Endothelial cell of umbilical vein (primary cell): ENCODE measurements at regions not wholly inside any gene's neighbourhood (a gene's known extent, or its start where the extent isn't known, plus 50 kb on each side); places are given as distances from the start of the nearest gene placed in this dataset.

ENCODE experiments used
- BruUV-seq: library from RNA; stranded (reverse); fragments of 400-500 nt; replicated peaks from 2 replicates; lab custom pipeline; 2021; lab: Mats Ljungman, UMichigan
- CTCF ChIA-PET: fragments of 300-600, 350-600 bp; sonication (Branson Sonifier 250); formaldehyde crosslinking; loops from one replicate; lab custom pipeline; 2021; ENCODE audit warnings: antibody characterized with exemption, inconsistent platforms; lab: Charles Lee
- POLR2A ChIA-PET: fragments of 300-600, 350-600 bp; sonication (Branson Sonifier 250); formaldehyde crosslinking; loops from one replicate; lab custom pipeline; 2021; ENCODE audit warnings: antibody characterized with exemption, inconsistent platforms; lab: Charles Lee
- DNase-seq: peaks from one replicate; pipeline ENCODE4 v3.0.0-alpha.2; 2011; ENCODE audit warnings: low read depth, low spot score
- FAIRE-seq: peaks from 2 replicates; lab custom pipeline; 2011; peaks lifted over from hg19 to GRCh38; lab: Jason Lieb, UNC
- H2AFZ ChIP-seq: 2 replicates; pipeline ENCODE4 v1.6.0; 2012; ENCODE audit warnings: low read depth, low read length, control low read depth, inconsistent platforms
- H3K27ac ChIP-seq: 2 replicates; pipeline ENCODE4 v1.5.1; 2011; ENCODE audit warnings: low read depth, mild to moderate bottlenecking, control low read depth, low read length, moderate library complexity; ENCODE audit not compliant: insufficient read depth
- H3K27me3 ChIP-seq, 2 experiments: 2 replicates each; pipeline versions ENCODE4 v1.6.0 to v1.6.1; 2011; ENCODE audit warnings: low read length in 2 of 2, mixed read lengths in 1 of 2; ENCODE audit not compliant: control insufficient read depth in 2 of 2, insufficient read depth in 2 of 2
- H3K36me3 ChIP-seq, 2 experiments: 2 replicates in 1 of 2; 3 replicates in 1 of 2; pipeline ENCODE4 v1.5.1; 2011; ENCODE audit warnings: low read length in 2 of 2, mild to moderate bottlenecking in 1 of 2, moderate library complexity in 1 of 2; ENCODE audit not compliant: control insufficient read depth in 2 of 2, insufficient read depth in 2 of 2; ENCODE audit errors: extremely low read depth in 1 of 2
- H3K4me1 ChIP-seq: 3 replicates; pipeline ENCODE4 v1.5.1; 2011; ENCODE audit warnings: mild to moderate bottlenecking, low read length; ENCODE audit not compliant: control insufficient read depth, insufficient read depth; ENCODE audit errors: extremely low read depth
- H3K4me2 ChIP-seq: 2 replicates; pipeline ENCODE4 v1.6.1; 2011; ENCODE audit warnings: low read length, control low read depth, mixed read lengths; ENCODE audit not compliant: insufficient read depth
- H3K4me3 ChIP-seq, 3 experiments: fragments of 200-600 bp in 1 of 3; sonication (generic), shearing (Covaris generic) in 1 of 3; replicated peaks in 1 of 3; 2 replicates each; pipeline ENCODE4 v1.5.1; 2011 to 2016; ENCODE audit warnings: control low read depth in 3 of 3, low read length in 3 of 3, mild to moderate bottlenecking in 2 of 3, inconsistent platforms in 1 of 3, low read depth in 1 of 3, moderate library complexity in 1 of 3; ENCODE audit not compliant: insufficient read depth in 1 of 3
- H3K79me2 ChIP-seq: 2 replicates; pipeline ENCODE4 v1.6.0; 2012; ENCODE audit warnings: low read length, inconsistent platforms; ENCODE audit not compliant: control insufficient read depth, insufficient read depth
- H3K9ac ChIP-seq: replicated peaks from 2 replicates; pipeline ENCODE3; 2011; ENCODE audit warnings: low read length, control low read depth; ENCODE audit not compliant: insufficient read depth; ENCODE audit errors: extremely low read depth
- H3K9me1 ChIP-seq: replicated peaks from 3 replicates; pipeline ENCODE4 v1.6.0; 2011; ENCODE audit warnings: mild to moderate bottlenecking, low read length; ENCODE audit not compliant: control insufficient read depth, insufficient read depth; ENCODE audit errors: extremely low read depth
- H3K9me3 ChIP-seq: replicated peaks from 2 replicates; pipeline ENCODE4 v1.5.1; 2012; ENCODE audit warnings: low read length, inconsistent platforms; ENCODE audit not compliant: control insufficient read depth, insufficient read depth
- H4K20me1 ChIP-seq: replicated peaks from 2 replicates; pipeline ENCODE3; 2011; ENCODE audit warnings: mild to moderate bottlenecking, low read length; ENCODE audit not compliant: control insufficient read depth, insufficient read depth; ENCODE audit errors: extremely low read depth
- CTCF ChIP-seq, 2 donors: IDR thresholded peaks; 1 replicate in 1 of 2; 2 replicates in 1 of 2; pipeline ENCODE4 v1.5.1; 2011; ENCODE audit warnings: low read length in 2 of 2, mild to moderate bottlenecking in 2 of 2, moderate library complexity in 2 of 2, control low read depth in 1 of 2, inconsistent platforms in 1 of 2, low read depth in 1 of 2; ENCODE audit not compliant: insufficient read depth in 1 of 2; ENCODE audit errors: extremely low read depth in 1 of 2
- FOS ChIP-seq: IDR thresholded peaks from 2 replicates; pipeline ENCODE4 v1.6.1; 2011; ENCODE audit warnings: mild to moderate bottlenecking, low read length, moderate library complexity, borderline replicate concordance; ENCODE audit not compliant: insufficient read depth
- GATA2 ChIP-seq: IDR thresholded peaks from 2 replicates; pipeline ENCODE4 v1.7.0; 2011; ENCODE audit warnings: low read depth, mild to moderate bottlenecking, moderate library complexity, mixed read lengths, low read length; ENCODE audit not compliant: insufficient read length, insufficient read depth
- JUN ChIP-seq: IDR thresholded peaks from 2 replicates; pipeline ENCODE4 v1.6.1; 2011; ENCODE audit warnings: borderline replicate concordance, low read depth; ENCODE audit not compliant: insufficient read length, insufficient read depth
- POLR2AphosphoS5 ChIP-seq: IDR thresholded peaks from 2 replicates; pipeline ENCODE4 v1.6.1; 2012; ENCODE audit warnings: low read depth, mild to moderate bottlenecking, control low read depth, low read length, moderate library complexity; ENCODE audit not compliant: insufficient read depth
- dilution Hi-C: fragments of 300-500 bp; cut with MboI; formaldehyde crosslinking; loops from one replicate; pipeline ENCODE4 v1.15.0; 2019; ENCODE audit warnings: low sequenced_read_pairs; ENCODE audit not compliant: extremely low pct_ligation_motif_present
- intact Hi-C: fragments of 100-400 bp; cut with micrococcal nuclease; formaldehyde crosslinking; loops from one replicate; pipeline ENCODE4 v1.10.0; 2022

GRCh38 chr10:76735866-76736265 lies 901.7 kb downstream of the KCNMA1 start:
- dilution Hi-C loops (no loop called here), intact Hi-C loops (no loop called here)
- no peaks in the 10 kb centered on the region for H3K79me2 ChIP-seq
- H3K4me3 ChIP-seq = no peak overlapping the region
- FAIRE-seq (no peak), DNase-seq (no peak)
- POLR2A ChIA-PET = no interaction called here
- H3K9me1 ChIP-seq = no peaks in the 10 kb centered on the region
- H4K20me1 ChIP-seq = no peaks in the 10 kb centered on the region
- TF ChIP-seq POLR2AphosphoS5 (no peak), CTCF (IDR thresholded peaks at IDR 0.05; ENCODE audit: extremely low read depth in 1 of 2, insufficient read depth in 1 of 2, low read depth in 1 of 2, low read length in 2 of 2) (no peak), JUN (no peak), GATA2 (no peak), FOS (no peak)
- CTCF ChIA-PET = no interaction called here
- no peak overlapping the region for H2AFZ ChIP-seq
- no TSS peak for BruUV-seq
- no peaks in the 10 kb centered on the region for H3K36me3 ChIP-seq
- no peaks in the 10 kb centered on the region for H3K4me1 ChIP-seq
- no peak overlapping the region for H3K27ac ChIP-seq
- H3K9ac ChIP-seq = no peak overlapping the region
- H3K4me2 ChIP-seq = no peak overlapping the region
- no peaks in the 10 kb centered on the region for H3K27me3 ChIP-seq
- H3K9me3 ChIP-seq = no peaks in the 10 kb centered on the region

- DNase-seq = no peak
Observed at GRCh38 chr10:76733441-76733936, 904.1 kb downstream of the KCNMA1 start.

More at GRCh38 chr10:76733441-76733936, 904.1 kb downstream of the KCNMA1 start:
- ChIA-PET POLR2A (no interaction called here), CTCF (no interaction called here)
- dilution Hi-C loops (no loop called here), intact Hi-C loops (no loop called here)
- no peaks in the 10 kb centered on the region for H4K20me1 ChIP-seq
- no peak overlapping the region for H2AFZ ChIP-seq
- BruUV-seq = no TSS peak
- no peaks in the 10 kb centered on the region for H3K79me2 ChIP-seq
- no peaks in the 10 kb centered on the region for H3K9me3 ChIP-seq
- FAIRE-seq = no peak
- no peaks in the 10 kb centered on the region for H3K27me3 ChIP-seq
- no peaks in the 10 kb centered on the region for H3K9me1 ChIP-seq
- no peak overlapping the region for H3K9ac ChIP-seq
- no peaks in the 10 kb centered on the region for H3K4me1 ChIP-seq
- no peaks in the 10 kb centered on the region for H3K36me3 ChIP-seq
- H3K4me3 ChIP-seq = no peak overlapping the region
- H3K27ac ChIP-seq = no peak overlapping the region
- H3K4me2 ChIP-seq = no peak overlapping the region
- TF ChIP-seq JUN = no peak
- TF ChIP-seq FOS = no peak
